Stimulated activated effector memory CD8-positive, alpha-beta T cell treated with anti-CD3 and anti-CD28 coated beads, Interleukin-12 subunit alpha, Interleukin-12 subunit beta, amount 100 ng/mL, for 72 hours (primary cell): ENCODE measurements at regions not wholly inside any gene's neighbourhood (a gene's known extent, or its start where the extent isn't known, plus 50 kb on each side); places are given as distances from the start of the nearest gene placed in this dataset.

Experiments
- ATAC-seq: fragments of 150-1000 bp; cut with Tn5 transposase; 2 replicates; pipeline ENCODE4 v1.10.0; 2021
- DNase-seq, 2 donors: peaks; one replicate each; pipeline ENCODE4 v3.0.0; 2021 to 2022; ENCODE audit warnings: low spot score in 2 of 2
- H3K27ac Mint-ChIP-seq: one replicate; pipeline ENCODE4 v1.8.0; 2022; ENCODE audit warnings: mild to moderate bottlenecking, mixed read lengths
- H3K36me3 Mint-ChIP-seq: one replicate; pipeline ENCODE4 v1.8.0; 2022; ENCODE audit warnings: mild to moderate bottlenecking, mixed read lengths
- H3K4me1 Mint-ChIP-seq: one replicate; pipeline ENCODE4 v1.8.0; 2022; ENCODE audit warnings: mixed read lengths
- H3K4me3 Mint-ChIP-seq: one replicate; pipeline ENCODE4 v1.8.0; 2022; ENCODE audit warnings: mild to moderate bottlenecking, mixed read lengths
- H3K9me3 Mint-ChIP-seq: one replicate; pipeline ENCODE4 v1.8.0; 2022; ENCODE audit warnings: mixed read lengths

DNA sequence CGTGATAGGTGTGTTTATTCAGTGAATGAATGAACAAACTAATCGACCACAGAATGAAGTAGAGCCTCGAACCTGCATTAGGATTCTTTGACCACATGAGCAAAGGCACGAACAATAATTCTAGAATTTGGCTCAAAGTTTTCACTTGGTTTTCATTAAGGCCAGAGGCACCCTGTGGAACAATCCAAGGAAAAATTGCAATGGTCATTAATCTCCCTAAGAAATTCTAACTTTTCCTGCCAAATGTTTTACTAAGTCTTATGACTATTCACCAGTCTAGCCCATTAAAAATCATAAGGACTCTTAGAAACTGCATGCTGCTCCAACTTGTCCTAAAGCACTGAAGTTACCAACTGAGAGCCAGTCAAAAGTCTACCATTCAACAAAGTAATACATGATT is 271.7 kb downstream of the EFNB2 start:
- no peak overlapping the region for H3K4me3 Mint-ChIP-seq
- no peaks in the 10 kb centered on the region for H3K4me1 Mint-ChIP-seq
- DNase-seq (no peak), ATAC-seq (no peak)
- H3K36me3 Mint-ChIP-seq: no peaks in the 10 kb centered on the region
- no peak overlapping the region for H3K27ac Mint-ChIP-seq
- no peaks in the 10 kb centered on the region for H3K9me3 Mint-ChIP-seq

DNA sequence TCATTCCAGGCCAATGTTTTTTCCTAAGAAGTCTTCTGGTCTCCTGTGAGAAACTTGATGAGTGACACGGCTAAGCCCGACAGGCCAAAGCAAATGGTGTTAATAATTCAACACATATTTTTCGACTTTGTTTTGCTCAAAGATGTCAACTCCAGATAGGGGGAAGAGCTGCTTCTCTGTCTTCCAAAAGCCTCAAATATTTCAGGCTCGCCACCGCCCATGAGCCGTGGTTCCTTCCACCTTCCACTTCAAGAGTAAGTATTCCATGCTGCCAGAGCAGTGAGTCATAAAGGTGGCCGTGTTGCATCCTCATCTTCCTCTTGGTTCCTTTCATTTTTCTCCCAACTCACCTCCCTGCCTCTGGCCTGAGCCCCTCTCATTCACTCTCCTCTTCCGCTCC is 272.6 kb downstream of the EFNB2 start:
- H3K27ac Mint-ChIP-seq: no peak overlapping the region
- DNase-seq (no peak), ATAC-seq (no peak)
- H3K4me3 Mint-ChIP-seq: no peak overlapping the region
- no peaks in the 10 kb centered on the region for H3K4me1 Mint-ChIP-seq
- H3K36me3 Mint-ChIP-seq: no peaks in the 10 kb centered on the region
- H3K9me3 Mint-ChIP-seq: no peaks in the 10 kb centered on the region

DNA sequence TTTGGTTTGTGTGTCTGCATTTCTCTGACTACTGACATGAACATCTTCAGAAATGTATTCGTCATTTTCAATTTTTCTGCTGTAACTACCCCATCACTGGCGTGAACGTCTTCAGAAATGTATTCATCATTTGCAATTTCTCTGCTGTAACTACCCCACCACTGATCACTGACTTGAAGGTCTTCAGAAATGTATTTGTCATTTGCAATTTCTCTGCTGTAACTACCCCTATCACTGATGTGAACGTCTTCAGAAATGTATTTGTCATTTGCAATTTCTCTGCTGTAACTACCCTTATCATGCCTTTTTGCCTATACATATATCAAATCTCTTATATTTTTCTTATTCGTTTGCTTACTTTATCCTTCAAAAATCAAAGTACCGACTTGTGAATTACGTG is 274.0 kb downstream of the EFNB2 start:
- H3K36me3 Mint-ChIP-seq: no peaks in the 10 kb centered on the region
- H3K4me3 Mint-ChIP-seq: no peak overlapping the region
- DNase-seq: no peak
- H3K27ac Mint-ChIP-seq: no peak overlapping the region
- H3K9me3 Mint-ChIP-seq: no peaks in the 10 kb centered on the region
- ATAC-seq: no peak
- H3K4me1 Mint-ChIP-seq: no peaks in the 10 kb centered on the region

DNA sequence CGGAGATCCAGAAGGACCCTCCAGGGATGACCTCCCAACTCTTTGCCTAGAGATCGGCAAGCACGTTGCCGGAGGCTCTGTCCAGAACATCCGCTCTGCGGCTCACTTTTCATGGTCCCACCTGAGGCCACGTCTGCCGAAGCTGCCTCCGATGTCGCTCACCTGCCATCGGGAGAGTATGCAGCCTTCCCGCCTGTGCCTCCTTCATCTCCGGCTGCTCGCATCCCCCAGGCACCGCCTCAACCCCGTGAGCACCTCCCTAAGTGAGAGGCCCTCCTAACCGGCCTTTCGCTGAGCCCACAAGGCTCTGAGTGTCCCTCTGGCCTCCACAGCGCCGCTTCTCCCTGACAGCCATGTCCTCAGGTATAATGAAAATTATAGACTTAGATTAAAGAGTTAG is 275.1 kb downstream of the EFNB2 start:
- H3K4me1 Mint-ChIP-seq: no peaks in the 10 kb centered on the region
- no peaks in the 10 kb centered on the region for H3K36me3 Mint-ChIP-seq
- no peak overlapping the region for H3K4me3 Mint-ChIP-seq
- ATAC-seq (no peak), DNase-seq (no peak)
- no peak overlapping the region for H3K27ac Mint-ChIP-seq
- H3K9me3 Mint-ChIP-seq: no peaks in the 10 kb centered on the region

DNA sequence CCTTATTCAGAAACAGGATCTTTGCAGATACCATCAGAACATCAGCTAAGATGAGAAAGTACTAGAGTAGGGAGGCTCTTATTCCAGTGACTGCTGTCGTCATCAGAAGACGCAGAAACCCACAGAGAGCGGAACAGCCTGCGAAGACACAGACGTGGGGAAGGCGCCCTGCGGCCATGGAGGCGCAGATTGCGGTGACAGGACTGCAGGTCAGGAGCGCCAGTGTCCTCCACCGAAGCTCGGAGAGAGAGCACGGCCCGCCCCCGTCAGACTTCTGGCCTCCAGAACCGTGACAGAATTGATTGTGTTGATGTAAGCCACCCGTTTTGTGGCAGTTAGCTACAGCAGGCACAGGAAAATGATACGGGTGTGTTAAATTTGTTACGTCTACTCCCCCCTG is 275.5 kb downstream of the EFNB2 start:
- H3K36me3 Mint-ChIP-seq: no peaks in the 10 kb centered on the region
- no peaks in the 10 kb centered on the region for H3K4me1 Mint-ChIP-seq
- DNase-seq: no peak
- H3K4me3 Mint-ChIP-seq: no peak overlapping the region
- H3K27ac Mint-ChIP-seq: no peak overlapping the region
- no peak for ATAC-seq
- no peaks in the 10 kb centered on the region for H3K9me3 Mint-ChIP-seq

DNA sequence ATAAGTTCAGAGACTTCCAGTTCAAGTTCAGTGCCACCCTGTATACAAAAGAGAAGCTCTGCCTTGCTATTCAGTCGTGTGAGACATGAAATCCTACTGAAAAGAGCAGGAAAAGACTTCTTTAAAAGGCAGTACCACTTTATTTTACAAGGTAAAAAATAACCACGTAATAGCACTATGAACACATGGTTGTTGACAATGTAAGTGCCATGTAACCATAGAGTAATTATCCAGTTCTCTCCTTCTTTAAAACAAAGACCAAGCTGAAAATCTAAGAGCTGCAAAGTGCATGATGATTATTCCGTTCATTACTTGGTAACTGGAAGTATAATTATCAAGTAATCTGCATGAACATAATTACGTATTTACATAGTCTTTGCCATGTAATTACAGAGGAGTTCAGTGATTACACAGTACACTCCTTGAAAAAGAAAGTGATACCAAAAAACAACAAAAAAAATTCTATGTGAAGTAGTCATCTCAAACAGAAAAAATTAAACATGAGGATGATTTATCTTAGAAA is 288.7 kb downstream of the EFNB2 start:
- Mint-ChIP-seq H3K27ac (no peak overlapping the region), H3K36me3 (no peaks in the 10 kb centered on the region), H3K4me1 (no peaks in the 10 kb centered on the region), H3K9me3 (no peaks in the 10 kb centered on the region), H3K4me3 (no peak overlapping the region)
- ATAC-seq (no peak), DNase-seq (no peak)

DNA sequence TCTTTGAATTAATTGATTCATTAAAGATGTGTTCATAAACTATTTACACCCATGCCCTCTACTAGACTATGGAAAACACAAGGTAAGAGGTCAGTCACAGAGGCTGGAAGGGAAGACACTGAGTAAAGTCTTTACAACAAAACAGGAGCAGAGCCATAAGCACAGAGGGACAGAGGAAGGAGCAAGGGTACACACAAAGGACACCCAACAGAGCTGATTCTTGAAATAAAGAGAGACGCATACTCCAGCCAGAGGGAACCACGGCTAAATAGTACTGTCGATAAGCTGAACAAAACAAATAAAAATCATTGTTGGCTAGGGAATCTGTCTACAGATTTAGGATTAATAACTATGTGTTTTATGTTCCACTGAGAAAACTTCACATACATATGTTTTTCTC is 289.2 kb downstream of the EFNB2 start:
- no peak for DNase-seq
- no peak for ATAC-seq
- no peaks in the 10 kb centered on the region for H3K4me1 Mint-ChIP-seq
- no peaks in the 10 kb centered on the region for H3K9me3 Mint-ChIP-seq
- no peak overlapping the region for H3K27ac Mint-ChIP-seq
- no peaks in the 10 kb centered on the region for H3K36me3 Mint-ChIP-seq
- H3K4me3 Mint-ChIP-seq: no peak overlapping the region

DNA sequence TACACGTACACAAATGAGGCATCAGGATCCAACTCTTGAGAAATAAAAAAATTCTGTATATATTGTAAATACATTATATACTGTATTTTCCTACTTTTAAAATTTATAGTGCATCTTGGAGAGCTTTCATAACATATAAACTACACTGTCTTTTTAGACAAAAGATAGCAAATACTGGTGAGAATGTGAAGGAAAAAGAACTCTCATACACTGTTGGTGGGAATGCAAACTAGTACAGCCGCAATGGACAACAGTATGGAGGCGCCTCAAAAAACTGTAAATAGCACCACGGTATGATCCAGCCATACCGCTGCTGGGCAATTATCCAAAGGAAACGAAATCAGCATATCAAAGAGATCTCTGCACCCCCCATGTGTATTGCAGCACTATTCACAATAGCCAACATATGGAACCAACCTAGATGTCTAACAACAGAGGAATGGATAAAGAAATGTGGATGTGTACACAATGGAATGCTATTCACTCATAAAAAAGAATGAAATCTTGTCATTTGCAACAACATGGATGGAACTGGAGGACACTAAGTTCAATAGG is 292.4 kb downstream of the EFNB2 start:
- DNase-seq (no peak), ATAC-seq (no peak)
- H3K36me3 Mint-ChIP-seq: no peaks in the 10 kb centered on the region
- H3K27ac Mint-ChIP-seq: no peak overlapping the region
- no peaks in the 10 kb centered on the region for H3K4me1 Mint-ChIP-seq
- no peak overlapping the region for H3K4me3 Mint-ChIP-seq
- no peaks in the 10 kb centered on the region for H3K9me3 Mint-ChIP-seq

DNA sequence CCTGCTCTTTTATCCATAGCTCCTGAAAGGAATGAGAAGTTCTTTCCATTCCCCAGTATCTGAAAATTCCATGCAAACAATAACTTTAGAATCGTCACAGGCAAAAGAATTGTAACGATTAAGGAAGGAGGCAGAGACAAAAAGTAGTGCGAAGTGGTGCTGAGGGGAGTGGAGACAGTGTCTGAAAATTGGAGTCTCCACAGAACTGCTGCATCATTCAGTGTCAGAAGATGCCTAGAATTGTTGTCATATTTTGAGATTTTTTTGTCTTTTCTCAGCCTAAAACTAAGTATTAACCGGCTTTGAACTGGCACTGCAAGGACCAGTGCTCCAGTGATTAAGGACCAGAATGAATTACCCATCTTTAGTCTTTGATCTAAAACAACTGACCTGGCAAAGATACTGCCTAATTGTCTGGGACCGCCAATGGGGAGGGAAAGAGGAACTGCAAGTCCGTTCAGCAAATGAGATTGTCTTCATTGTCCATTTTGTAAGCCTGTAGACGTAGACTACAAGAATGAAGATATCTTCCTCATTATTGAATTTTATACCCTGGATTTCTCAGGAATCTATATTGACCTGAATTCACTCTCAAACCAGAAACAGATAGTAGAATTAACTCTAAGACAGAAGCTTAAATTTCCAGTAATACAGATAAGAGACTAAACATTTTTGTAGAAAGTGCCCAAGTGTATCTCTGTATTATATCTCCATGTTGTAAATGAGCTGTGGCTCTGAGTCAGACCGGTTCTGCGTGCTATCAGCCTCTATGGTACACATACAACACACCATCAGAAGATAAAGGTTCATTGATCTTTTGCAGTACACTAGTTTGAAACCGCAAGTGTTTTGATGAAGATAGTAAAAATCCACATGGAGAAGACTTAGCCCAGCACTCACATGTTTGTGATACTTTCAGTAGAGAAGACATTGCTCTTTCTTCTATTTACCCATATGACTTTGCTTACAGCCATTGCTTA is 293.2 kb downstream of the EFNB2 start:
- Mint-ChIP-seq H3K4me3 (no peak overlapping the region), H3K4me1 (no peaks in the 10 kb centered on the region), H3K9me3 (no peaks in the 10 kb centered on the region), H3K27ac (no peak overlapping the region), H3K36me3 (no peaks in the 10 kb centered on the region)
- no peak for ATAC-seq
- DNase-seq: no peak

DNA sequence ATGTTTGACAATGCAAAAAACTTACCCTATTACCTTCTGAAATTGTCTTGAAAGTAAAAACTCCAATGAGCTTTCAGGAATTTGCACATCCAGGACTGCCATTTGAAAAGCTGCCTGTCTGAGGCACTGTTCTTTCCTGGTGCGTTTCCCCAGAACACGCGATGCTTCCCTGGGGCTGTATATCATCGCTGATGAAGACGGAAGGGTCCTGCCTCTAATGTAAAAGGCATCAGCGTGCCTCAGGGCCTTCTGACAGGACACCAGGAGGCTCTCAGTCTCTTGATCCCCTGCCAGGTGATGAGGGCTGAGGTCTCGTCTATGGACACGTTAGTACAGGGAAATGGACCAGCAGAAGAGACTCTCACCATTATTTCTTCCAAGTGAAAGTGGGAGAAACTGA is 296.8 kb downstream of the EFNB2 start:
- DNase-seq: no peak
- H3K27ac Mint-ChIP-seq: no peak overlapping the region
- no peaks in the 10 kb centered on the region for H3K36me3 Mint-ChIP-seq
- H3K9me3 Mint-ChIP-seq: no peaks in the 10 kb centered on the region
- no peaks in the 10 kb centered on the region for H3K4me1 Mint-ChIP-seq
- H3K4me3 Mint-ChIP-seq: no peak overlapping the region
- ATAC-seq: no peak

DNA sequence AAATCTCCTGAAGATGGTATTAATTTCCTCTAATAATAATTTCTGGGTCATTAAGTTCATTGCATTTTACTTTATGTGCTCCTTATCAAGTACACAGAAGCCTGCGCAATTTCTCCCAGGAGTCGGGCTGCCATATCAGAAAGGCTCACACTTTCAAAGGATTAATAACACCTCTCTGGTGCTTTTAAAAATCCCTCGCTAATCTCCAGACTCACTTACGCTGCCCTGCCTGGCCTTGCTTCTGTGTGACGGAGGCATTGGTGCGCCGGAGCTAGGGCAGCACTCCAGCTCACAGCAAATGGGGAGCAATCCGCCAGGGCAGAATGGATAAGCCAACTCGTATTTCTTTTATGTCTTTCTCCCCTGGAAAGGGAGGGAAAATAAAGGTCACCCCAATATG is 300.8 kb downstream of the EFNB2 start:
- DNase-seq: no peak
- ATAC-seq: no peak
- Mint-ChIP-seq H3K4me1 (no peaks in the 10 kb centered on the region), H3K9me3 (peaks cover 3% of the 10 kb centered on the region), H3K4me3 (no peak overlapping the region), H3K27ac (no peak overlapping the region), H3K36me3 (no peaks in the 10 kb centered on the region)

DNA sequence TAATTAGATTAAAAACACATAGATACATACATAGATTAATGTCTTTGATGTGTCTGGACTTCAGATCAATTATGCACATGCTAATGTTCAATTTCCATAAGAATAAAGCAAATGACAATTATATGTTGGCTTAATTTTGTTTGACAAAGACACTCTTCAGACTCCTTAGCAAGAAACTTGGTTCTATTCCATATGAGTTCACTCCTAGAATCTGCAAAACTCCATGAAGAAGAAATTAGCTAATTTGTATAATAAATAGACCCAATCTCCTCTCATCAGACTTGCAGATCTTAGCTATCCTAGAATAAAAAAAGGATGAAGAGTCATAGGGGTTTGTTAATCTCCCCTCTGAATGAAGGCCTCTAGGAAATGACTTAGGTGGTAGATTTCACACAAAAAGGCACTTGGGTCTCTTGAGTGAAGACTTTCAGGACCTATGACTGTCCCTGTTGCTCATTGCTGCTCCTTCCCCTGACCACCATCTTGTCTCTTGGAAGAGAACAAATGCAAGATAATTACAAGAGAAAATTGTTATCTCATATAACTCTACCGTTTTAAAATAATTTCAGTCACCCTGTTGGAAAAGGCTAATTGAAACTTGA is 302.2 kb downstream of the EFNB2 start:
- DNase-seq (no peak), ATAC-seq (no peak)
- Mint-ChIP-seq H3K4me3 (no peak overlapping the region), H3K9me3 (peaks cover 3% of the 10 kb centered on the region), H3K27ac (no peak overlapping the region), H3K36me3 (no peaks in the 10 kb centered on the region), H3K4me1 (no peaks in the 10 kb centered on the region)

DNA sequence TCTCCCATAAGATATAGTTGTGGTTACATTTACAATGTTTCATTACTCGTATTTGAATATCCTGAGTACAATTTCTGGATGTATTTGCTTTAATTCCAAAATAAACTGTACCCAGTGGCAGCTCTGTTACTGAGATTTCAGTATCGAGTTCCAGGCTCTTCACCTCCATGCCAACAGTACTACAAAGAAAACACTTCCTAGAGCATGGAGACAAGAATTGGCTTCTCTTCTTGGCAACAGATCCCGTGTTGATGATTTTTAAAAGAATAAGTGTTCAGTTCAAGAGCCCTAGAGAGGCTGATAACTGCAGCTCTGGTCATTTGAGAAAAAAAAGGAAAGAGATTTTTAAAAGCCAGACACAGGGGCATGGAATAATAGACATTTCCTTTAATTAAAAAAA is 302.8 kb downstream of the EFNB2 start:
- no peak overlapping the region for H3K4me3 Mint-ChIP-seq

DNA sequence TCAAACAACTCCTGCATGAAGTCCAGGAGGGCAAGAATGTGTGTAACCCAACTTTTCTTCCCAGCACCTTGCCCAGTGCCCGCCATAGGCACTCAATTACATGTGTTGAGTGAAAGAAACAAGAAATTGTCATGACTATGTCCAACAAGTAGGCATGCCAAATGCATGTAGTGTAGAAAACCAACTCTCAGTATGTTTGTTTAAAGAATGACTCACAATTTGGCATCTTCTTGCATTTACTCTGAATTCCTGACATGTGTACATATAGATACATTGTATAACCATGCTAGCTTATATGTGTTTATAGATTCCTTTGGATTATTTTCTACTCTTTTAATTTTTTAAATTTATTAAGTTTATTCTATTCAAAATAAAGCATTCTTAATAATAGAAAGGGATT is 305.0 kb downstream of the EFNB2 start:
- Mint-ChIP-seq H3K9me3 (peaks cover 3% of the 10 kb centered on the region), H3K27ac (no peak overlapping the region), H3K4me3 (no peak overlapping the region), H3K4me1 (no peaks in the 10 kb centered on the region), H3K36me3 (no peaks in the 10 kb centered on the region)
- DNase-seq (no peak), ATAC-seq (no peak)

More for the DNA sequence above, 302.8 kb downstream of the EFNB2 start:
- no peak for DNase-seq
- Mint-ChIP-seq H3K36me3 (no peaks in the 10 kb centered on the region), H3K4me1 (no peaks in the 10 kb centered on the region), H3K27ac (no peak overlapping the region), H3K9me3 (peaks cover 3% of the 10 kb centered on the region)
- ATAC-seq: no peak

DNA sequence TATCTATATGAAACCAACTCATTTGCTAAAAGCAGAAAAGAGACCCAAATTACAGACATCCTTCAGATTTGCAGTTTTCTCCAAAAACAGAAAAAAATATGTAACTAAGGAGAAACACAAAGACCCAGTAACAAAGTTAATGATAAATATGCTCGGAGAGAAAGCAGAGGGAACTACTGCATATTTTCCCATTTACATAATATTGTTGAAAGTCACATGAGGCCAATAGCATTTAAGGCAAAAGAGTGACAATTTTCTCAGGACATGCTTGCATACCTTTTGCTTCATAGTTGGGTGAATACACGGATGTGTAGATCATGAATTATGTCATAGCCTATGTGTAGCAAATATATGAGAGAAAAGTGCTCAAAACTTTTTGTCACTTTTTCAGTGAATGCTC is 310.3 kb downstream of the EFNB2 start:
- no peaks in the 10 kb centered on the region for H3K9me3 Mint-ChIP-seq
- H3K4me1 Mint-ChIP-seq: no peaks in the 10 kb centered on the region
- no peak overlapping the region for H3K4me3 Mint-ChIP-seq
- H3K36me3 Mint-ChIP-seq: no peaks in the 10 kb centered on the region
- ATAC-seq: no peak
- no peak for DNase-seq
- H3K27ac Mint-ChIP-seq: no peak overlapping the region

DNA sequence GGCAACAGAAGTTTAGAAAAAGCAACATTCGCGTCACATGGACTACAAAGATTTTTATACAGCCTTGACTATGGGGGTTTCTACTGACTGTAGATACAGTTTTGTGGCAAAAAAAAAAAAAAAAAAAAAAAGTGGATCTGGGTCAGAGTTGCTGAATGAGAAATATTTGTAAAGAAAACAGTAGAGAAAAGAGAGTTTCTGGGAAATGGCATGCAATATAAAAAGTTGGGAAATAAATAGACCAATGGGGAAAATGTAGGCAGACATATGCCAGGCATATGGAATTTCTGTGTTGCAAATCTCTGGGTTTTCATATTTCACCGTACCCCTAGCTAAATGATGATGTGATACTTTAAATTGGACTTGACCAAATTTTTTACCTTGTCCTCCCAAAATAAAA is 315.3 kb downstream of the EFNB2 start:
- Mint-ChIP-seq H3K4me3 (no peak overlapping the region), H3K9me3 (no peaks in the 10 kb centered on the region), H3K36me3 (no peaks in the 10 kb centered on the region), H3K27ac (no peak overlapping the region), H3K4me1 (no peaks in the 10 kb centered on the region)
- ATAC-seq: no peak
- no peak for DNase-seq
